SK-N-SH treated with all-trans-retinoic acid at 6 μM for 48 hours (cell line): ENCODE measurements at regions not wholly inside any gene's neighbourhood (a gene's known extent, or its start where the extent isn't known, plus 50 kb on each side); places are given as distances from the start of the nearest gene placed in this dataset.

Experiments used
- ATAC-seq: fragments of 200-7000 bp; cut with Tn5 transposase; 3 replicates; pipeline ENCODE4 v1.9.1; 2020; ENCODE audit warnings: mild to moderate bottlenecking, moderate library complexity
- ARNTL ChIP-seq: fragments of 450-650 bp; formaldehyde crosslinking; IDR thresholded peaks from 2 replicates; pipeline ENCODE4 v1.5.0; 2020; ENCODE audit warnings: low read depth, mild to moderate bottlenecking, moderate library complexity, borderline replicate concordance
- BACH2 ChIP-seq: fragments of 250-450 bp; sonication (Bioruptor Pico); IDR thresholded peaks from 2 replicates; pipeline ENCODE4 v1.9.0; 2021; ENCODE audit warnings: mild to moderate bottlenecking, borderline replicate concordance
- CREB5 ChIP-seq: fragments of 250-450 bp; sonication (Bioruptor Pico); IDR thresholded peaks from 2 replicates; pipeline ENCODE4 v1.5.1; 2020; ENCODE audit warnings: low read depth, mild to moderate bottlenecking, moderate library complexity
- CSDC2 ChIP-seq: fragments of 250-450 bp; sonication (Bioruptor Pico); IDR thresholded peaks from 2 replicates; pipeline ENCODE4 v1.5.0; 2020; ENCODE audit warnings: mild to moderate bottlenecking, moderate library complexity
- ESRRG ChIP-seq: fragments of 250-450 bp; sonication (Bioruptor Pico); IDR thresholded peaks from 2 replicates; pipeline ENCODE4 v1.6.1; 2021; ENCODE audit warnings: mild to moderate bottlenecking
- GLIS3 ChIP-seq: fragments of 250-450 bp; sonication (Bioruptor Pico); IDR thresholded peaks from 2 replicates; pipeline ENCODE4 v1.5.0; 2020; ENCODE audit warnings: mild to moderate bottlenecking, moderate library complexity
- PATZ1 ChIP-seq: fragments of 250-450 bp; sonication (Bioruptor Pico); IDR thresholded peaks from 2 replicates; pipeline ENCODE4 v1.8.0; 2020; ENCODE audit warnings: mild to moderate bottlenecking, moderate library complexity, borderline replicate concordance
- POU6F1 ChIP-seq: fragments of 250-450 bp; sonication (Bioruptor Pico); IDR thresholded peaks from 2 replicates; pipeline ENCODE4 v1.8.0; 2021; ENCODE audit warnings: low read depth, mild to moderate bottlenecking, moderate library complexity, borderline replicate concordance
- PPARA ChIP-seq: fragments of 250-450 bp; sonication (Bioruptor Pico); IDR thresholded peaks from 2 replicates; pipeline ENCODE4 v1.5.0; 2020; ENCODE audit warnings: mild to moderate bottlenecking, borderline replicate concordance
- RARB ChIP-seq: fragments of 250-450 bp; sonication (Bioruptor Pico); IDR thresholded peaks from 2 replicates; pipeline ENCODE4 v1.8.0; 2021; ENCODE audit warnings: mild to moderate bottlenecking, moderate library complexity
- TSHZ2 ChIP-seq: fragments of 250-450 bp; sonication (Bioruptor Pico); IDR thresholded peaks from 2 replicates; pipeline ENCODE4 v1.5.0; 2020; ENCODE audit warnings: mild to moderate bottlenecking, moderate library complexity
- ZC3H10 ChIP-seq: fragments of 250-450 bp; sonication (Bioruptor Pico); IDR thresholded peaks from 2 replicates; pipeline ENCODE4 v1.5.1; 2021; ENCODE audit warnings: mild to moderate bottlenecking, moderate library complexity
- ZFP30 ChIP-seq: fragments of 450-650 bp; formaldehyde crosslinking; IDR thresholded peaks from 2 replicates; pipeline ENCODE4 v1.5.0; 2022; ENCODE audit warnings: mild to moderate bottlenecking, moderate library complexity
- ZNF565 ChIP-seq: fragments of 450-650 bp; formaldehyde crosslinking; conservative IDR thresholded peaks from 2 replicates; pipeline ENCODE4 v1.5.0; 2020; ENCODE audit warnings: low read depth, mild to moderate bottlenecking, moderate library complexity
- ZNF8 ChIP-seq: fragments of 450-650 bp; formaldehyde crosslinking; IDR thresholded peaks from 2 replicates; pipeline ENCODE4 v1.5.0; 2020; ENCODE audit warnings: mild to moderate bottlenecking, moderate library complexity
- TF ChIP-seq, protein P1 (sequence below): fragments of 250-450 bp; sonication (Bioruptor Pico); IDR thresholded peaks from 2 replicates; pipeline ENCODE4 v1.5.1; 2021; ENCODE audit warnings: mild to moderate bottlenecking, moderate library complexity

DNA sequence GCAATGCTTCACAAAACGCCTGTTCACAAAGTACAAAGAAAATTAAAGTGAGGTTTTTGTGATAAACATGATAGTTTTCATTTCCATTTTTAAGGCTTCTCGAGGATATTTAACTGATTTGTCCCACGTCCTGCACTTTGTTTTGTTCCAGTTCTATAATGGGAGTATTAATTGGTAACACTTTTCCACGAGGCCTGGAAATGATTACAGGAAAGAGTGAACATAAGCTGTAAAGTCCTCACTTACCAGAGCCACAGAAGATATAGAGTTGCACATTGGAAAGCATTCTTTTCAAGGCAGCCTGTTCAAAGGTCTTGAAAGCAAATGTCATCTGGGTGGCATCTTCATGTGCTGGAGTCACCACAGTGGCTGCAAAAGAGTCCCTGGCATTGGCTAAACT, 1236.6 kb downstream of the BCL11B start:
- no peak for TF ChIP-seq RARB (CRISPR knock-in tag)
- no peak for TF ChIP-seq GLIS3 (CRISPR knock-in tag)
- TF ChIP-seq POU6F1 (CRISPR knock-in tag): no peak
- TF ChIP-seq ZNF8: no peak
- no peak for TF ChIP-seq TSHZ2
- TF ChIP-seq, protein P1, sequence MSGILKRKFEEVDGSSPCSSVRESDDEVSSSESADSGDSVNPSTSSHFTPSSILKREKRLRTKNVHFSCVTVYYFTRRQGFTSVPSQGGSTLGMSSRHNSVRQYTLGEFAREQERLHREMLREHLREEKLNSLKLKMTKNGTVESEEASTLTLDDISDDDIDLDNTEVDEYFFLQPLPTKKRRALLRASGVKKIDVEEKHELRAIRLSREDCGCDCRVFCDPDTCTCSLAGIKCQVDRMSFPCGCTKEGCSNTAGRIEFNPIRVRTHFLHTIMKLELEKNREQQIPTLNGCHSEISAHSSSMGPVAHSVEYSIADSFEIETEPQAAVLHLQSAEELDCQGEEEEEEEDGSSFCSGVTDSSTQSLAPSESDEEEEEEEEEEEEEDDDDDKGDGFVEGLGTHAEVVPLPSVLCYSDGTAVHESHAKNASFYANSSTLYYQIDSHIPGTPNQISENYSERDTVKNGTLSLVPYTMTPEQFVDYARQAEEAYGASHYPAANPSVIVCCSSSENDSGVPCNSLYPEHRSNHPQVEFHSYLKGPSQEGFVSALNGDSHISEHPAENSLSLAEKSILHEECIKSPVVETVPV: no peak
- TF ChIP-seq ZC3H10: no peak
- TF ChIP-seq ZNF565: no peak
- no peak for TF ChIP-seq CREB5 (CRISPR knock-in tag)
- TF ChIP-seq CSDC2 (CRISPR knock-in tag): no peak
- TF ChIP-seq BACH2: no peak
- ATAC-seq: no peak

- no peak for ATAC-seq
These were observed 1234.2 kb downstream of the BCL11B start for GRCh38 chr14:98037831-98038230.

More at GRCh38 chr14:98037831-98038230, 1234.2 kb downstream of the BCL11B start:
- TF ChIP-seq RARB (CRISPR knock-in tag): no peak
- TF ChIP-seq ZC3H10: no peak
- no peak for TF ChIP-seq POU6F1 (CRISPR knock-in tag)
- TF ChIP-seq ZNF8: no peak
- no peak for TF ChIP-seq PPARA (CRISPR knock-in tag)
- no peak for TF ChIP-seq PATZ1
- TF ChIP-seq ARNTL: no peak
- no peak for TF ChIP-seq ESRRG (CRISPR knock-in tag)
- no peak for TF ChIP-seq CREB5 (CRISPR knock-in tag)
- TF ChIP-seq ZFP30 (CRISPR knock-in tag): no peak
